Vagina (tissue), 2 donors: ENCODE measurements at regions not wholly inside any gene's neighbourhood (a gene's known extent, or its start where the extent isn't known, plus 50 kb on each side); places are given as distances from the start of the nearest gene placed in this dataset.

ENCODE experiments used
- DNase-seq, 2 donors: peaks; one replicate each; pipeline ENCODE4 v3.0.0-alpha.2; 2017; ENCODE audit errors: extremely low spot score in 2 of 2
- H3K27ac ChIP-seq: fragments of 200-600 bp; sonication (generic); one replicate; pipeline ENCODE4 v1.5.1; 2019
- H3K27me3 ChIP-seq: fragments of 200-600 bp; sonication (generic); one replicate; pipeline ENCODE4 v1.5.1; 2019
- H3K36me3 ChIP-seq, 2 donors: fragments of 200-600 bp; sonication (generic); one replicate each; pipeline ENCODE4 v1.5.1; 2017 to 2019
- H3K4me1 ChIP-seq: fragments of 200-600 bp; sonication (generic); one replicate; pipeline ENCODE4 v1.5.1; 2019
- H3K4me3 ChIP-seq, 2 donors: fragments of 200-600 bp; sonication (generic); 1 replicate in 1 of 2; 2 replicates in 1 of 2; pipeline ENCODE4 v1.5.1; 2016 to 2019
- H3K9me3 ChIP-seq: fragments of 200-600 bp; sonication (generic); one replicate; pipeline ENCODE4 v1.5.1; 2019
- CTCF ChIP-seq, 3 experiments: fragments of 450-650 bp in 2 of 3; fragments of 200-600 bp in 1 of 3; sonication (generic) in 1 of 3; IDR thresholded peaks; one replicate each; pipeline ENCODE4 v1.5.1; 2017 to 2019; ENCODE audit warnings: antibody characterized with exemption in 3 of 3, mild to moderate bottlenecking in 2 of 3, moderate library complexity in 2 of 3
- POLR2A ChIP-seq, 2 donors: fragments of 450-650 bp; IDR thresholded peaks; one replicate each; pipeline ENCODE4 v1.6.1; 2017; ENCODE audit warnings: antibody characterized with exemption in 2 of 2, mild to moderate bottlenecking in 2 of 2, moderate library complexity in 2 of 2
- POLR2AphosphoS5 ChIP-seq, 2 donors: sonication (generic); formaldehyde crosslinking; IDR thresholded peaks; one replicate each; pipeline ENCODE4 v1.9.0; 2017; ENCODE audit warnings: antibody characterized with exemption in 2 of 2, mild to moderate bottlenecking in 2 of 2, low read depth in 1 of 2; ENCODE audit not compliant: insufficient read depth in 1 of 2
- intact Hi-C: fragments of 100-400 bp; cut with DNase I; formaldehyde crosslinking; loops from one replicate; pipeline ENCODE4 v1.15.1; 2023

- TF ChIP-seq POLR2A (IDR thresholded peaks at IDR 0.05) (no peak), POLR2AphosphoS5 (IDR thresholded peaks at IDR 0.05; ENCODE audit: insufficient read depth in 1 of 2, low read depth in 1 of 2) (no peak), CTCF (IDR thresholded peaks at IDR 0.05) (no peak)
Measured at GRCh38 chr2:2919574-2920365, 457.8 kb downstream of the EIPR1 start.

DNA sequence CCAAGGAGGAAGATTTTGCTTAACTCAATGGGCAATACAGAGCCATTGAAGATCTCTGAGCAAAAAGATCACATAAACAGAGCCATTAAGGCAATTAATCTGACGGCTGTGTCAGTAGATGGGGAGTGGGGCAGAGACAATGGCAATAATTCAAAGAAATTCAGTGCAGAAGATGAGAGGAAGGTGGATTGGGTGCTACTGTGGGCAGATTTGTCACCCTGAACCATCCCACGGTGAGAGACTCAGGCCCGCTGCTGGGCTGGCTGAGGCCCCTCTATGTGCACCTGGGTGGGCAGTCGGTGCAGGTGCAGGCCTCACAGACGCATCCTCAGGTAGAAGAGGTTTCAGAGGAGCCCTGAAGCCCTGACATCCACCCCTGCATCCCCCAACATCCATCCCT lies 458.6 kb downstream of the EIPR1 start:
- Histone ChIP-seq H3K27ac (no peak overlapping the region), H3K4me3 (no peak overlapping the region), H3K27me3 (no peaks in the 10 kb centered on the region), H3K4me1 (no peaks in the 10 kb centered on the region), H3K36me3 (no peaks in the 10 kb centered on the region), H3K9me3 (peaks cover 11% of the 10 kb centered on the region)
- TF ChIP-seq CTCF (IDR thresholded peaks at IDR 0.05) (no peak), POLR2A (IDR thresholded peaks at IDR 0.05) (no peak), POLR2AphosphoS5 (IDR thresholded peaks at IDR 0.05; ENCODE audit: insufficient read depth in 1 of 2, low read depth in 1 of 2) (no peak)
- DNase-seq = peak; percentile 32 to 90
- intact Hi-C loops = no loop called here

More at GRCh38 chr2:2919574-2920365, 457.8 kb downstream of the EIPR1 start:
- H3K9me3 ChIP-seq = peaks cover 11% of the 10 kb centered on the region
- DNase-seq = peak; percentile 32 to 81
- H3K4me3 ChIP-seq = no peak overlapping the region
- H3K27me3 ChIP-seq = no peaks in the 10 kb centered on the region
- H3K4me1 ChIP-seq = no peaks in the 10 kb centered on the region
- intact Hi-C loops = loop anchor here (5.0 kb wide), 1 partner anchor 1657 kb away; no protein-coding TSS in a partner anchor
- H3K36me3 ChIP-seq = no peaks in the 10 kb centered on the region
- H3K27ac ChIP-seq = no peak overlapping the region

GRCh38 chr2:2916621-2917020 lies 461.0 kb downstream of the EIPR1 start:
- intact Hi-C loops = no loop called here
- no peaks in the 10 kb centered on the region for H3K36me3 ChIP-seq
- peaks cover 11% of the 10 kb centered on the region for H3K9me3 ChIP-seq
- no peak for TF ChIP-seq POLR2A (IDR thresholded peaks at IDR 0.05)
- no peak for TF ChIP-seq CTCF (IDR thresholded peaks at IDR 0.05)
- TF ChIP-seq POLR2AphosphoS5 (IDR thresholded peaks at IDR 0.05; ENCODE audit: insufficient read depth in 1 of 2, low read depth in 1 of 2) = no peak
- H3K4me1 ChIP-seq = no peaks in the 10 kb centered on the region
- H3K27ac ChIP-seq = no peak overlapping the region
- no peaks in the 10 kb centered on the region for H3K27me3 ChIP-seq
- DNase-seq = peak; percentile 10 to 81
- no peak overlapping the region for H3K4me3 ChIP-seq

DNA sequence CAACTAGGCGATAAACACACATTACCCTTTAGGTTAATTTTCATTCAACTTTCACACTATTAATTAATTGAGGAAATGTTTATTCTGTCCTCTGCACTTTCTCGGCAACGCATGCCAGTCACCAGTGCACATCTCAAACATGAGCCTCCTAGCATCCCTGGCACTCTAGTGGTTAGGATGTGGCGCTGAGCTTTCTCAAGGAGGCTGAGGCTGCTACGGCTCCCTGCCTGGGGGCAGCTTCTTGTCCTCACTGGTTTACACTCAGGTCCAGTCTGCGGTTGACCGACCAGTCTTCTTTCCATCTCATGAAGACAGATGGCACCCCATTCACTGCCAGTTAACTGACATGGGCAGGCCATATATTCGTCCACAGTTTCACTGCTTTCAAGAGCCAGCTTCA lies 463.4 kb downstream of the EIPR1 start:
- H3K27ac ChIP-seq = no peak overlapping the region
- intact Hi-C loops = no loop called here
- H3K4me3 ChIP-seq = no peak overlapping the region
- DNase-seq = peak; percentile 42 to 49
- H3K4me1 ChIP-seq = no peaks in the 10 kb centered on the region
- H3K9me3 ChIP-seq = peaks cover 11% of the 10 kb centered on the region
- no peaks in the 10 kb centered on the region for H3K36me3 ChIP-seq
- no peak for TF ChIP-seq POLR2A (IDR thresholded peaks at IDR 0.05)
- TF ChIP-seq POLR2AphosphoS5 (IDR thresholded peaks at IDR 0.05; ENCODE audit: insufficient read depth in 1 of 2, low read depth in 1 of 2) = no peak
- TF ChIP-seq CTCF (IDR thresholded peaks at IDR 0.05) = no peak
- H3K27me3 ChIP-seq = no peaks in the 10 kb centered on the region

GRCh38 chr2:2913601-2914120 lies 464.0 kb downstream of the EIPR1 start:
- peaks cover 11% of the 10 kb centered on the region for H3K9me3 ChIP-seq
- intact Hi-C loops = no loop called here

More at GRCh38 chr2:2913601-2914120, 464.0 kb downstream of the EIPR1 start:
- no peak for TF ChIP-seq CTCF (IDR thresholded peaks at IDR 0.05)
- no peak for TF ChIP-seq POLR2A (IDR thresholded peaks at IDR 0.05)
- peak; percentile 58 to 81 for DNase-seq
- H3K27me3 ChIP-seq = no peaks in the 10 kb centered on the region
- H3K36me3 ChIP-seq = no peaks in the 10 kb centered on the region
- H3K4me3 ChIP-seq = no peak overlapping the region
- H3K27ac ChIP-seq = no peak overlapping the region
- no peaks in the 10 kb centered on the region for H3K4me1 ChIP-seq
